AG09319 (cell line): ENCODE measurements at regions not wholly inside any gene's neighbourhood (a gene's known extent, or its start where the extent isn't known, plus 50 kb on each side); places are given as distances from the start of the nearest gene placed in this dataset.

ENCODE experiments used
- DNase-seq: peaks from one replicate; pipeline ENCODE4 v3.0.0-alpha.2; 2010; ENCODE audit warnings: low read depth; ENCODE audit errors: extremely low read depth
- CTCF ChIP-seq: IDR thresholded peaks from 2 replicates; pipeline ENCODE4 v1.5.1; 2011; ENCODE audit warnings: low read depth, mild to moderate bottlenecking, inconsistent platforms, low read length, moderate library complexity

GRCh38 chr4:27140486-27140885 lies 279.8 kb downstream of the STIM2 start:
- no peak for TF ChIP-seq CTCF
- no peak for DNase-seq

- no peak for DNase-seq
These were observed 280.9 kb downstream of the STIM2 start for GRCh38 chr4:27141530-27141929.

GRCh38 chr4:27142841-27143240 lies 282.2 kb downstream of the STIM2 start:
- no peak for TF ChIP-seq CTCF
- DNase-seq = no peak

More at GRCh38 chr4:27141530-27141929, 280.9 kb downstream of the STIM2 start:
- TF ChIP-seq CTCF = no peak

- no peak for TF ChIP-seq CTCF
- DNase-seq = no peak
These were observed 285.0 kb downstream of the STIM2 start for GRCh38 chr4:27145597-27145996.

- no peak for DNase-seq
- no peak for TF ChIP-seq CTCF
These were observed 287.7 kb downstream of the STIM2 start for GRCh38 chr4:27148211-27148895.

GRCh38 chr4:27149541-27150212 lies 289.0 kb downstream of the STIM2 start:
- no peak for TF ChIP-seq CTCF
- peak; percentile 8 for DNase-seq

GRCh38 chr4:27152703-27153102 lies 292.1 kb downstream of the STIM2 start:
- TF ChIP-seq CTCF = no peak

More at GRCh38 chr4:27152703-27153102, 292.1 kb downstream of the STIM2 start:
- DNase-seq = no peak
